ENCODE measurements at regions not wholly inside any gene's neighbourhood (a gene's known extent, or its start where the extent isn't known, plus 50 kb on each side); places are given as distances from the start of the nearest gene placed in this dataset.

DNA sequence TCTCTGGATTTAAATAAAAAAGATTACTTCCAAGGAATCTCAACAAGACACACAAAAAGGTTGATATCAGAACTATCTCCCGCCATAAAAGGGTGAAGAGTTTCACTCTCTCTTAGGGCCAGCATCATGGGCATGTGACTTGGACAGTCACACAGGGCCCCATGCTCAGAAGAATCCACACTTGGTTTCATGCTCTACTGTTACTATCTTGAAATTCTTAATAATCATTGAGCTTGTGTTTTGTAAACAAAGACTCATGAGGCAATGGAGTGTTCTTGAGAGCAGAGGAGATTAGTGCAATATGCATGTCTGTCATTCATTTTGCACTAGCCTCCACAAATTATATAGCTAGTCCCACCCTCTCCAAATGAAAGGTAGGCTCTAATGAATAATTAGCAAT is 58.4 kb downstream of the HMHB1 start:
- DNase-seq, result no peak

DNA sequence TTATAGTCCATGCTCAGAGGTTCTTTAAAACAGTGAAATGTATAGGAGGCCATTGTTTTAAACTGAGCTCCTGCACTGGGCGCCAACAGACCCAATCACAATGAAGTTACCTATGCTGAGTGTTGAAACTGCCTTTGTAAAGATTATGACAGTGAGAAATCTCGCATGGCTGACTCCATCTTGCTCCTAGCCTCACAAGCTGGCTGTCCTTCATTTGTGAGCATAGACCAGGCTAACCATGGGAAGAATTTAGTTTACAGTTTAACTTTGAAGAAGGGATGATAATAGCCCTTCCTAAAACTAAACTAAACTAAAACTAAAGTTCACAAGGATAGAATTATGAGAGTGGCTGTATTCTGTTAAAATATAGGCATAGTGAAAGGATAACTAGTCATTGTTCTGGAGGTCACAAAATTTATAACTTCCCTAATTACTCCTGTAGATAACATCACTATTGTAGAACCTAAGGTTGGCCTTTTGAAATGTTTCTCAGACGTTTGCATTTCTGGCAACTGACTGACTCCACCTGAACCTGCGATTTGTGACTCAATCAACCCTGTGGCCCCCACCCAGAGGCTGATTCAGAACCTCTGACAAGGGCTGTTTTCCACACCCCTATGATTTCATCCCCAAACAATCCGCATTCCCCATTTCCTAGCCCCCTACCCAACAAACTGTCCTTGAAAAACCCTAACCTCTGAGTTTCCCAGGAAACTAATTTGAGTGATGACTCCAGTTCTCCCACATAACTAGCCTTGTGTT is 59.1 kb downstream of the HMHB1 start:
- no peak for DNase-seq

DNA sequence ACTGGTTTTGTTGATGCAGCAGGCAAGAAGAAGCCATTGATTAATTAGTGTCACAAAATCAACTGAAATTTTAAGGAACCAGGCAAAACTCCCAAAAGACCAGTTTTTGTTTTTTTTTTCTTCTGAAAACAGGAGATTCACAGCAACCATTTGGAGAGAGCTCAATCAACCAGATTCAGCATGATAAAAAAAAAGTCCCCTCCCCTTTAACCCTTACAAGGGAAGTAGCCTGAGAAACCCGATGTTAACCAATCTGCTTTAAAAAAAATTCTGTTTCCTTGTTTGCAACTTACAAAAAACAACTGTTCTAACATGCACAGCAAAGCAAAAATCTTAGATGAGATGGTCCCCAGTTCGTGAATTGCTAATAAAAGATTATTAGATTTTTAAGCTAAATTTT is 59.7 kb downstream of the HMHB1 start:
- no peak for DNase-seq

DNA sequence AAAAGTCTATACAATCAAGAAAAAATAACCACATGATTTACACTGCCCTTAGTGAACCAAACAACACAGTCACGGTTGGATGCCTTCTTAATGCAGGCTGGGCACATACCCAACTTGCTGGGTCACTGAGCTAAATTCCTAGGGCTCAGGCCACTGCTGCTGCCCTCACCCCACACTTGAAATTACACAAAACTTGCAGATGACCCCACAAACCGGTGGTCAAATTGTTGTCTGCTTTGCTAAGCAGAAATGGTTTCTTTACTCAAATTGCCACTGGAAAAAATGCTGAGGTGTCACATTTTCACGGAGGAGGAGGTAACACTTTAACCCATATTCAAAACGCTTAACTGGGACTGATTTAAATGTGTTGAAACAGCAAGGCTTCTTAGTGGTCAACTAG is 62.4 kb downstream of the HMHB1 start:
- peak in 1 of 58 donors; percentile 1 for DNase-seq

DNA sequence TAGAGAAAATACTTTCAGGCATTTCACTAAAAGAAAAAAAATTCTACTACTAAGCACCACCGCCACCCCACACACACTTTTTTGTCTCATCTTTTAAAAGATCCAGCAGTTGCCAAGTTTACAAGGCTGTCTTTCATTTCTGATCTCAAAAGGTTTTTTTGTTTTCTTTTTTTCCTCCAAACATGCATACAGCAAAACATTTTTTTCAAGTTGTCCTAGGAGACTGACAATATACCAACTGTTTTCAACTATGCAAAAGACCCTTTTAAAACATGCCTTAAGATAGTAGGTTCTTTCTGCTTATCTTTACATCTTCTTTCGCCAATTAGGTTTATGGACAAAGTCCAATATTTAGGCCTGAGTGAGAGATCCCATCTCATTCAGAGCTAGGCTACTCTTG is 65.2 kb downstream of the HMHB1 start:
- DNase-seq, result no peak

DNA sequence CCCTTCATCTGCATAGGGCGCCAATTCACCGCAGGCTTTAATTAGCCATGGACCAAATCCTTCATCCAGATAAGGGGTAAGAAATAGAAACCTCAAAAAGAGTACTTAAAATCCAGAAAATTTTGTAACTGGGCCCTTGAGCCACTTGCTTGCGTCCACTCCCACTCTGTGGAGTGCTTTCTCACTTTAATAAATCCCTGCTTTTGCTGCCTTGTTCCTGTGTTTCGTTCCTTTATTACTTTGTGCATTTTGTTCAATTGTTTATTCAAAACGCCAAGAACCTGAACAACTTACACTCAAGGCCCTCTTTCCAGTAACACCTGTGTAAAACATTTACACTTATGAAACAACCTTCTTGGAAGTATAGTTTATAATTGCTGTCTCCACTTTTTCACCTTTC is 66.5 kb downstream of the HMHB1 start:
- DNase-seq, result no peak

DNA sequence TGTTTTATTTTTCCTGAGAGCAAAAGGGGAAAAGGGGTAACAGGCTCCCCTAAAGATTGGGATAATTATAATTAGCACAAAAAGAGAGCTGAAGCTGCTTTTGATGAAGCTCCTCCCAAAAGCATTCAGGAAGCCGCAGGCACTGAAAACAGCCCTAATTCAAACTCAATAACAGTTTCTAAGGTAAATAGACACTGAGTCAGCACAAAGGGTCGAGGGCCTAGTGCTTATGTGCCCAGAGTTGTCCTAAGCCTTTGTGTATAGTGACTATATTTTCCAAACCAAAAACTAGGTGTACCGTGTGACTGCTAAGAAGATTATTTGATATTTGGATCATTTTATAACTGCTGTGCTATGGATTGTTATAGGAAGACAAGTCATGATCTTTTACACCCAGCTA is 67.7 kb downstream of the HMHB1 start:
- DNase-seq, result no peak

DNA sequence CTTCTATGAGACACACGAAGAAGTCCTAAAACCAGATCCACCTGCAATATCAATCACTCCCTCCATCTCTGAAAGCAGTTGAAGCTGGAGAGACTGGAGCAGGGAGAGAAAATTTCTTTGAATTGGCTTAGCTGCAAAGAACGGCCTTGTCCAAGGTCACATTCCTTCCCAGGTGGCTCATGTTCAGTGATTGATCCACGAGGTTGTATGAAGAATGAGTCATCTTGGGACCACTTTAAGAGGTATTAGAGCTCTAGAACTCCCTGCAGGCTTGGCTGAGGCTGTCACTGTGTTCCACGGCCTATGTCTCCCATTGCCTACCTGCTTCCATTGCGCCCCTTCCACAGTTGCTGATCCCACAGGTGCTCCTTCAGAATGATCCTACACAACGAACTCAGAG is 68.2 kb downstream of the HMHB1 start:
- no peak for DNase-seq

DNA sequence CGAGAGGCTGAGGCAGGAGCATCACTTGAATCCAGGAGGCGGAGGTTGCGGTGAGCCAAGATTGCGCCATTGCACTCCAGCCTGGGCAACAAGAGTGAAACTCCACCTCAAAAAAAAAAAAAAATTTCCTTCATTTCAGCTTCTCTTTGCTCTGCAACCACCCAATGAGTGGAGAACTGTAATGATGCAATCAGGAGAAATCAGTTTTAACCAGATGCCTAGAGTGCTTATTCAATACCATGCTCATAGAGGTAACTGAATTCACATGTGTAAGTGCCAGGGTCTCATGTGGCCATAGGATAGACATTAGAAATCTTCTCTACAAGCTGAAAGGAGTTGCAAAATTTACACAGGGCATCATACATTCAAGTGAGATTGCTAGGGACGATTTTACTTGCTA is 70.6 kb downstream of the HMHB1 start:
- no peak for DNase-seq

DNA sequence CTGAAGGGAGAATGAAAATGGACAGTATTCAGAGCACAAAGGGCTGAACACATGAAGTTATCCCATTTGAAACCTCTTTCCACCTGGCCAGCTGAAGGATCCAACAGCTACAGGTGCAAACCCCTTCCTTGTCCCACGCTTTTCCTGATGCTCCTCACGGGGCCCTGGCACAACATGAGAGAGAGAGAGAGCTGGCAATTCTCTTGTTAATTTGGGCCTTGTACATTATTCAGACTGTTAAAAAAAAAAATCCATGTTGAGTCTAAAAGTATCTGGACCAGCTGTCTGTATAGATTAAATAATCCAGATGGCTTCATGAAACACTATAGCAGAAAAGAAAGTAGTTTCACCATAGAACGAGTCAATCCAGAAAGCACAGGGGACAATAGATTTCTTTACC is 74.1 kb downstream of the HMHB1 start:
- no peak for DNase-seq

DNA sequence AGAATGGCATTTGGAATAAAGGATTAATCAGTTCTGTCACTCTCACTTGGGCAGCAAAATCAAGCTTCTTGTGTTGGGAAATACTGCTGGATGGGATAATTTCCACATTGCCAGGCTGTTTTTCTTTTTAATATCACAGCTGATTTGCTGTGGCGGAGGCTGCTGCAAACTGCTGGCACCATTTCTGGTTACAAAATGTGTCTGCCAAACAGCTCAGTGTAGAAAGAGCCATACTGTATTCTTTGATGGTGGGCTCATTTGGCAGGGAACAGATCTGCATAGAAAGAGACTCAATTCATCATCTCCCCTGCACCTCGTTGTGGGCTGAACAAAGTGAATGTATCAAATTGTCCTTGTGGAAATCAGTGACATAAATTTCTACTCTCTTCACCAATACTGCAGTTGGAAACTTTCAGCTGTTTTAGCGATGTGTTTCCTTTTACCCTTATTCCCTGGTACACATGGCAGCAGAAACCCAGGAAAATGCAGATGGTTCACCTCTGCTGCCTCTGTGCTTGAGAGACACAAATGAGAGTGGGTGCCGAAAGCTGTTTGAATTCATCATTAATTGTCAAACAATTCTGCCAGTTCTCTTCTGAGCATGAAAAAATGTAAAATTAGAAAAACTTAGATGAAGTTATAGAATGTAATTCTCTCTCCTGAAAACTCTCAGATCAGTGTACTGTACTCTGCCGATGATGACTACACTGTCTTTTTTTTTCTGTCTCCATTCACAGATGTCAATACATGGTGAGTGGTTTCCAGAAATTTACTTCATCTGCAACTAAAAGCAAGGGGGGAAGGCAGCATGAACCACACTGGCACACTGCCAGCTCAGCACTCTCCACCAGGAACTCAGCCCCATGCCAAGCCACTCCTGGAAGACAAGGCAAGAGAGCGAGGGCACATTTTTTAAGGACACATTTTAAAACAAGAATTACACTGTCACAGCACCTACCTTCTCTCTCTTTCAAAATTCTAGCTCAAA is 75.0 kb downstream of the HMHB1 start:
- DNase-seq, result peak in 46 of 58 donors; percentile 3 to 67 (median 26)

DNA sequence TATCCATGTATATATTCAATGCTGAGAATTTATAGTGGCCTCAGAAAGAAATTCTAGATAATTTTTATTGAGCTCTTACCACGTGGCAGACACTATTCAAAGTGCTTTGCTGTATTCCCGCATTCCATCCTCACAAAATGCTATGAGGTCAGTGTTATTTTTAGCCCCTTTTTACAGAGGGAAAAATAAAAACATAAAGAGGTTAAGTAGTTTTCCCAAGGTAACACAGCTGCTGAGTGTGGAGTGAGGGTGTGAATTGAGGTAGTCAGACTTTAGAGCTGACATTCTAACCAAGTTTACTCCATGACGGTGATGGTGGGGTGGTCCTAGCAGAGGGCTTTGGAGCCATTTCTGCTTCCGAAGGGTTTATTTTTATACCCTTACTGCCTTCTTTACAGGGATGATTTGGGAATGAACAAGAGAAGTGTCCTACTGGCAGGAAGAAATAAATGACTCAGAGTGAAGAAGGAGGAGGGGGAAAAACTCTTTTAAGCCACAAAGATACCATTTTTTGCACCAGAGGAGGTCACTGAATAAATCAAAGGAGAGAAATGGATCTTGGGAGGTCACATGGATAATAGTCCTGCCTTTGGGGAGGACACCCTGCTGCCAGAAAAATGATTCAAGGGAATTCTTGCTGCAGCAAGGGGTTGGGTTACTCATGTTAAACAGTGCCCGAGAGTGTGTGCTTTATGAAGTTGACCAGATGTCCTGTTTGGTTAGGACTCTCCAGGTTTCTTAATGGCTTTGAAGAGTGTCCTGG is 76.1 kb downstream of the HMHB1 start:
- DNase-seq, result no peak

DNA sequence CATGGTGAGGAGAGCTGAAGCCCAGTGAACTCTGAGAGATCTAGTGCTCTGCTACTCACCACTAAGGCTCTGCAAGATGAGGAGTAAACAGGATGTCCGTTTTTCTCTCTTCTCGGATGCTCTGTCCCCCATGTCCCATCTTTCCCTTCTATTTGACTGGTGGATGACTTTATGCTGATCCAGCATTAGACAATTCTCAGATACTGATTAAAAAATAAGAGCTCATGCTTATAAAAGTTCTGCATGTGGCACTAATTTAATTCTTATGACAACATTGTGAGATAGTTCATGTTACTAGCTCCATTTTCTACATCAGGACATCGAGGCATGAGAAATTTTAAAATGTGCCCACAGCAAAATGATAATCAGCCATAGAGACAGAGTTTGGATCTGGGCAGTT is 77.0 kb downstream of the HMHB1 start:
- DNase-seq, result no peak

DNA sequence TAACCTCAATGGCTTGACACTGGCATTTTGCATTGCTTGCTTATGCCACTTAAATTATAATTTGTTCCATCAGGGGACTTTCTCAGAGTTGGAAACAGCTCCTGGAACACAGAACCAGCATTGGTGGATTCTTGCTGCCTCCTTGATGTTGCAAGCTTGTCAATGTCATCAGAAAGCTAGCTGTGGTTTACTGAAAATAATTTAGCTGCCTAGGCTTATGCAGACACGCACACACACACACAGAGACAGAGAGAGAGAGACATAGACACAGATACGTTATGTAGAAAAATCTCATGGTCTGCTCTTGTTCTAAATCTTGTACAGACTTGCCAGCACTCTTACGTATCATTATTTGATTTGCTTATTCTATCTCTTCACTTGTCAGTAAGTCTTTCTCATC is 78.0 kb downstream of the HMHB1 start:
- DNase-seq, result no peak

DNA sequence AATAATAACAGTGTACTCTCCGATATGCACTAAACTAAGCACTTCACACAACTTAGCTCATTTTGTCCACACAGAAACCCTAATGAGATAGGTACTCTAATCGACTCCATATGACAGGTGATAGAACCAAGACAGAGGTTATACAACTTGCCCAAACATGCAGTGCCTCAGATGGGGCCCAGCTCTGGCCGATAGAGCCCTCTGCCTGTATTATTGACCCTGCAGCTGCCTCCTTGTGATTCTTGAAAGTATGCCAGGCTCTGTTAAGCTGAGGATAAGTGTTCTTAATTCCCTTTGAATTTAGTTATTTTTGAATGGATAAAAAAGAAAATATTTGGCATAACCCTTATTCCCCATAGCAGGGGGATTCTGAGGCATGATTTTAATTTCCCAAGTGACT is 78.5 kb downstream of the HMHB1 start:
- DNase-seq, result no peak

DNA sequence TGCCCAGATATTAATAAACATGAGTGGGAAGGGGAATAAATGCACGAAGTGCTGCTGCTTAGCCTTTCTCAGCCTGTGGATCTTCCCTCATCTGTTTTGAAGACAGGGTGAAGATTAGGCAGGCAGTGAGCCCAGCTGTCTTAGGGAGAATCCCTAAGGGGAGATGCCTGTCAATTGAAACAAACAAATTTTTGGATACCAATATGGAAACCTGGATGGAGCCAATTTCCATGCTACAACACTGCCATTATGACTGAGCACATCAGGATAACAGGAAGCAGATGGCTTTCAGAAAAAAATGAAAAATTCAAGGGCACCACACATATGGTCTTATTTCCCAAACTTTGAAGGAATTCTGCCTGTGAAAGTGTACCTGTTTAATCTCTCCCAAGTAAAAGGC is 80.3 kb downstream of the HMHB1 start:
- DNase-seq, result peak in 4 of 58 donors; percentile 9 to 24 (median 16)

DNA sequence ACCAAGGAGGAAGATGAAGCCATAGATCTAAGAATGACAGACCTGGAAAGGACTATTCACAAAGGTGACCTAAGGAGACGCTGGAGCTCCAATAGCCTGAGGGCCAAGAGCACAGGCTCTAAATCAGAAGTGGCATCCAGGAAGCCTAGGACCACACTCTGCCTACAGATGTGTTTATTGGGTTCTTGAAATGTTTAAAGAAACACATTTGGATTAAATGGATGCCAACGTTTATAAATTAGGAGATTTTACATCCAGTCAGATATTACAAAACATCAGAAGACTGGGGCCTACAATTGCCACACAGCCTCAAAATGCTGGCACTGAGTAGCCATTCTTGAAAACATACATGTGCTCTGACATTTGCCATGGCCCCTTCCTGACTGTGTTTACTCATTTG is 80.9 kb downstream of the HMHB1 start:
- no peak for DNase-seq

DNA sequence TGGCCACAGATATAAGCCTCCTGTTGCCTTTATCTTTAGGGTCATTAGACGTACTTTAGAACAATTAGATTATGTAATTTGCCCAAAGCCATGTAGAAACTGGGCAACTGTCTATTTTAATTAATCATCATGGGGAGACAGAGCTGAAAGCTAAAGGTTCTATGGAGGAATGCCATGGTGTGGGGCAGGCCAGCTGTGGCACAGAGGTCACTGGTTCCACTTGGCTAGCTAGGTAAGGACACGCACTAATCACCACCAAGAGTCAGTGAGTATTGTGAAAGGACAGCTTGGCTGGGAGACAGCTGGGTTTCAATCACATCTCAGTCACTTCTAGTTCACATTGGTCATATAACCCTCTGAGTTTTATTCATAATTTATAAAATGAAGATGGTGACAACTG is 81.7 kb downstream of the HMHB1 start:
- no peak for DNase-seq

DNA sequence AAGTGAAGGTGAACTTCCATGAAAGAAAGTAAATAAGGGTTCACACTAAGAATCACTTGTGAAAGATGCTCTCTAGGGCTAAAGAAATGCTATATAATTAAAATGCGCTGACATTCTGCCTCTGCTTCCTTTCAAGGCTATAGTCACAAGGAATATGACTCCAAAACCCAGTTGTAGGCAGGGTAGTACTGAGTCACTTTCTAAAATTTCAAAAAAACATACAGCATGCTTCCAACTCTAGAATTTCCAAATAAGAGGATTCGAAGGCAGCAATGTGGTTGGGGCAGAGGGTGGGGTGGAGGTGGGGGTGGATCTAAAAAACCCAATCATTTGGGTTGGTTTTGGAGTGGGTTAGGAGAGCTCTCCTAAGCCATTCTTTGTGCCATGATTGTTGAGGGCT is 84.6 kb downstream of the HMHB1 start:
- DNase-seq, result no peak

DNA sequence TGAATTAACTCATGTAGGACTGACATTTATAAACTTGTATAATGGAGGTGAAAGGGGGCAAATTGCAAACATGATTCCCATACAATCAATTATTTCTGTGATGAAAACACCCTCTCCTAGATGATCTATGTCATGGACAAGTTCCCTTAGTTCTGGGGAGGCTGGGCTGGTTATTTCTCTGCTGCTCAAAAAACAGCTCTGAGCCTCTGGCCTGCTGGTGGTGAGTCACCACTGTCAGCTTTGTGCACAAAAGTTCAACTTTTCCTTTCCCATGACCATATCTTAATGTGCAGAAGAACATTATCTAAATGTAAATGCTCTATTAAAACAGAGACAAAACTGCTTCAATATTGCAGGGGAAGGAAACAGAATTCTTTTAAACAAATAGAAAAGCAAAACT is 85.0 kb downstream of the HMHB1 start:
- no peak for DNase-seq

DNA sequence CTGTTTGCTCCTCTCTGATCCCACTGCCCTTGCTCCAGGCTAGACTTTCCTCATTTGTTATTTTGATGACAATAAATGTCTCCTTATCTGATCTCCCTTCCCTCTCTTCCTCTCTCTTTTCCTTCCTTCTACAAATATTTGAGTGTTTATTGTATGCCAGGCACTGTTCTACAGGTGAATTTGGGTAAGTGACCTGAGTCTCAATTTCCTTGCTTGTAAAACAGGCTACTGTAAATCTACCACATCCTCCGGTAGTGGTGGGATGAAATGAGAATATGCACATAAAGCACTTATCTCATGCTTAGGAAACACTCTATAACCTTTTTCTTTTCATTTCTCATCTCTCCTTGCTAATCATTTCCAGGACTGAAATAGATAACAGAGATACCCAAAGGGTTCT is 86.4 kb downstream of the HMHB1 start:
- no peak for DNase-seq

Measured in anterior cingulate cortex (tissue), 58 donors.